IMR-90 (cell line): ENCODE measurements at regions not wholly inside any gene's neighbourhood (a gene's known extent, or its start where the extent isn't known, plus 50 kb on each side); places are given as distances from the start of the nearest gene placed in this dataset.

Source experiments
- ATAC-seq: fragments of 200-7000 bp; cut with Tn5 transposase; 2 replicates; pipeline ENCODE4 v1.9.1; 2020; ENCODE audit warnings: low read depth, mild to moderate bottlenecking, moderate library complexity
- BruUV-seq: library from RNA; stranded (reverse); fragments of 400-500 nt; replicated peaks from 2 replicates; lab custom pipeline; 2021; lab: Mats Ljungman, UMichigan
- CTCF ChIA-PET: fragments of 300-600 bp; formaldehyde crosslinking; extraction: SDS; loops from one replicate; lab custom pipeline; 2021; ENCODE audit warnings: antibody characterized with exemption; lab: Yijun Ruan, JAX
- POLR2A ChIA-PET: fragments of 300-600 bp; sonication (Branson Sonifier 250); formaldehyde crosslinking; loops from one replicate; lab custom pipeline; 2022; ENCODE audit warnings: antibody characterized with exemption; ENCODE audit not compliant: unreplicated experiment; lab: Charles Lee
- DNase-seq: peaks from one replicate; pipeline ENCODE4 v3.0.0; 2013
- H2AFZ ChIP-seq: replicated peaks from 2 replicates; pipeline ENCODE3; 2013; ENCODE audit warnings: low read length, mild to moderate bottlenecking; ENCODE audit not compliant: poor library complexity
- H2AK5ac ChIP-seq: 2 replicates; pipeline ENCODE4 v1.6.1; 2013; ENCODE audit warnings: low read depth, low read length, inconsistent platforms
- H2AK9ac ChIP-seq: replicated peaks from 2 replicates; pipeline ENCODE3; 2013; ENCODE audit warnings: mild to moderate bottlenecking, low read depth, low read length, moderate library complexity; ENCODE audit not compliant: poor library complexity
- H2BK120ac ChIP-seq: 2 replicates; pipeline ENCODE4 v1.6.1; 2013; ENCODE audit warnings: low read depth, low read length, inconsistent platforms
- H2BK15ac ChIP-seq: 3 replicates; pipeline ENCODE4 v1.6.1; 2013; ENCODE audit warnings: low read depth, low read length, inconsistent platforms
- H2BK20ac ChIP-seq: 2 replicates; pipeline ENCODE4 v1.6.1; 2013; ENCODE audit warnings: low read depth, mild to moderate bottlenecking, inconsistent platforms, low read length, moderate library complexity
- H2BK5ac ChIP-seq: 2 replicates; pipeline ENCODE4 v1.6.1; 2013; ENCODE audit warnings: mild to moderate bottlenecking, low read depth, low read length, inconsistent platforms; ENCODE audit not compliant: poor library complexity, severe bottlenecking
- H3K14ac ChIP-seq: replicated peaks from 2 replicates; pipeline ENCODE4 v1.6.1; 2013; ENCODE audit warnings: low read depth, low read length, inconsistent platforms
- H3K18ac ChIP-seq: 2 replicates; pipeline ENCODE4 v1.6.1; 2013; ENCODE audit warnings: low read depth, low read length, control low read depth
- H3K23ac ChIP-seq: 2 replicates; pipeline ENCODE4 v1.6.1; 2013; ENCODE audit warnings: low read depth, low read length, inconsistent platforms
- H3K27ac ChIP-seq: 2 replicates; pipeline ENCODE4 v1.5.1; 2013; ENCODE audit warnings: mild to moderate bottlenecking, control low read depth, low read length; ENCODE audit not compliant: insufficient read depth
- H3K27me3 ChIP-seq: 2 replicates; pipeline ENCODE4 v1.6.1; 2013; ENCODE audit warnings: low read length; ENCODE audit not compliant: control insufficient read depth, insufficient read depth
- H3K36me3 ChIP-seq: 2 replicates; pipeline ENCODE4 v1.6.1; 2013; ENCODE audit warnings: low read length, mixed read lengths; ENCODE audit not compliant: control insufficient read depth, insufficient read depth
- H3K4ac ChIP-seq: 2 replicates; pipeline ENCODE4 v1.6.1; 2013; ENCODE audit warnings: low read depth, low read length, inconsistent platforms
- H3K4me1 ChIP-seq: 2 replicates; pipeline ENCODE4 v1.6.1; 2013; ENCODE audit warnings: low read length, mixed read lengths; ENCODE audit not compliant: control insufficient read depth, insufficient read depth
- H3K4me2 ChIP-seq: 2 replicates; pipeline ENCODE4 v1.6.1; 2013; ENCODE audit warnings: low read depth, mild to moderate bottlenecking, control low read depth, low read length, moderate library complexity
- H3K4me3 ChIP-seq: 2 replicates; pipeline ENCODE4 v1.5.1; 2013; ENCODE audit warnings: low read depth, mild to moderate bottlenecking, control low read depth, low read length, moderate library complexity; ENCODE audit not compliant: insufficient read depth
- H3K56ac ChIP-seq: 2 replicates; pipeline ENCODE4 v1.6.1; 2013; ENCODE audit warnings: low read length, inconsistent platforms; ENCODE audit not compliant: insufficient read depth; ENCODE audit errors: extremely low read depth
- H3K79me1 ChIP-seq, 2 experiments: 2 replicates each; pipeline ENCODE4 v1.6.1; 2013; ENCODE audit warnings: low read length in 2 of 2, inconsistent platforms in 1 of 2, low read depth in 1 of 2
- H3K9ac ChIP-seq: 2 replicates; pipeline ENCODE4 v1.6.1; 2013; ENCODE audit warnings: low read depth, low read length, control low read depth
- H3K9me1 ChIP-seq: 2 replicates; pipeline ENCODE4 v1.6.1; 2013; ENCODE audit warnings: low read length, inconsistent platforms; ENCODE audit not compliant: insufficient read depth
- H3K9me3 ChIP-seq: 2 replicates; pipeline ENCODE4 v1.6.1; 2013; ENCODE audit warnings: low read length; ENCODE audit not compliant: control insufficient read depth, insufficient read depth
- H4K20me1 ChIP-seq: 2 replicates; pipeline ENCODE4 v1.6.1; 2013; ENCODE audit warnings: low read length, inconsistent platforms; ENCODE audit not compliant: insufficient read depth
- H4K5ac ChIP-seq: 2 replicates; pipeline ENCODE4 v1.6.1; 2013; ENCODE audit warnings: mild to moderate bottlenecking, low read depth, low read length, control low read depth
- H4K8ac ChIP-seq, 2 experiments: 2 replicates each; pipeline ENCODE4 v1.6.1; 2013; ENCODE audit warnings: low read depth in 2 of 2, low read length in 2 of 2, control low read depth in 1 of 2, inconsistent platforms in 1 of 2
- H4K91ac ChIP-seq: 2 replicates; pipeline ENCODE4 v1.6.1; 2013; ENCODE audit warnings: low read depth, low read length, inconsistent platforms; ENCODE audit not compliant: insufficient read depth
- BHLHE40 ChIP-seq: fragments of 150-350 bp; IDR thresholded peaks from 2 replicates; pipeline ENCODE4 v1.6.1; 2016; ENCODE audit warnings: mild to moderate bottlenecking, low read depth, low read length
- CEBPB ChIP-seq: IDR thresholded peaks from 2 replicates; pipeline ENCODE4 v1.6.1; 2012; ENCODE audit warnings: low read depth, low read length, improper control_type of control experiment
- CHD1 ChIP-seq: IDR thresholded peaks from 2 replicates; pipeline ENCODE4 v1.6.1; 2012; ENCODE audit warnings: low read depth, low read length, improper control_type of control experiment
- MAFK ChIP-seq: IDR thresholded peaks from 2 replicates; pipeline ENCODE4 v1.6.1; 2012; ENCODE audit warnings: low read depth, low read length, improper control_type of control experiment
- MAZ ChIP-seq: IDR thresholded peaks from 2 replicates; pipeline ENCODE4 v1.6.1; 2012; ENCODE audit warnings: low read depth, mild to moderate bottlenecking, low read length, improper control_type of control experiment, moderate library complexity, borderline replicate concordance
- NFE2L2 ChIP-seq: fragments of 150-350 bp; IDR thresholded peaks from 2 replicates; pipeline ENCODE4 v1.6.1; 2016; ENCODE audit warnings: low read depth, mild to moderate bottlenecking, low read length
- POLR2A ChIP-seq: IDR thresholded peaks from 2 replicates; pipeline ENCODE4 v1.6.1; 2012; ENCODE audit warnings: mild to moderate bottlenecking, low read depth, low read length
- RAD21 ChIP-seq: IDR thresholded peaks from 2 replicates; pipeline ENCODE4 v1.6.1; 2012; ENCODE audit warnings: low read length, improper control_type of control experiment
- RFX5 ChIP-seq: IDR thresholded peaks from 2 replicates; pipeline ENCODE4 v1.8.0; 2012; ENCODE audit warnings: low read depth, mild to moderate bottlenecking, low read length, moderate library complexity
- SMC3 ChIP-seq: fragments of 150-350 bp; IDR thresholded peaks from 2 replicates; pipeline ENCODE4 v1.6.1; 2016; ENCODE audit warnings: low read depth, mild to moderate bottlenecking, antibody characterized with exemption, low read length, moderate library complexity
- dilution Hi-C: fragments of 300-500 bp; cut with HindIII; formaldehyde crosslinking; loops from one replicate; pipeline ENCODE4 v1.14.3; 2018; ENCODE audit warnings: low sequenced_read_pairs; ENCODE audit not compliant: unreplicated experiment
- in situ Hi-C: fragments of 300-500 bp; cut with MboI; formaldehyde crosslinking; loops from 3 replicates; pipeline ENCODE4 v1.14.3; 2019; ENCODE audit warnings: low sequenced_read_pairs, inconsistent platforms, mixed read lengths
- intact Hi-C: fragments of 100-400 bp; cut with micrococcal nuclease; formaldehyde crosslinking; loops from 2 replicates; pipeline ENCODE4 v1.10.0; 2022

GRCh38 chr2:104127049-104127770 is 726.7 kb upstream of the POU3F3 start:
- ChIA-PET CTCF (no interaction called here), POLR2A (no interaction called here)
- no peak overlapping the region for H3K4me2 ChIP-seq
- H3K9me3 ChIP-seq: peaks cover 5% of the 10 kb centered on the region
- intact Hi-C loops (no loop called here), in situ Hi-C loops (no loop called here), dilution Hi-C loops (no loop called here)
- no peak overlapping the region for H3K23ac ChIP-seq
- H3K79me1 ChIP-seq: no peaks in the 10 kb centered on the region
- DNase-seq (no peak), ATAC-seq (no peak)
- H3K36me3 ChIP-seq: no peaks in the 10 kb centered on the region
- no peak overlapping the region for H3K14ac ChIP-seq
- no peak overlapping the region for H4K5ac ChIP-seq
- no peak overlapping the region for H2BK120ac ChIP-seq
- no peak overlapping the region for H2BK15ac ChIP-seq
- H3K18ac ChIP-seq: no peak overlapping the region
- H3K4ac ChIP-seq: no peak overlapping the region
- H3K27ac ChIP-seq: no peak overlapping the region
- BruUV-seq: no TSS peak
- no peak overlapping the region for H2AK5ac ChIP-seq
- H2AFZ ChIP-seq: no peak overlapping the region
- H4K20me1 ChIP-seq: no peaks in the 10 kb centered on the region
- H3K4me1 ChIP-seq: no peaks in the 10 kb centered on the region
- no peak overlapping the region for H3K9ac ChIP-seq
- H3K9me1 ChIP-seq: no peaks in the 10 kb centered on the region
- H3K4me3 ChIP-seq: no peak overlapping the region
- no peak overlapping the region for H2BK20ac ChIP-seq
- H3K27me3 ChIP-seq: no peaks in the 10 kb centered on the region
- H2BK5ac ChIP-seq: no peak overlapping the region
- no peak overlapping the region for H3K56ac ChIP-seq
- no peak overlapping the region for H2AK9ac ChIP-seq
- H4K91ac ChIP-seq: no peak overlapping the region
- no peak overlapping the region for H4K8ac ChIP-seq
- no peak for TF ChIP-seq RFX5
- TF ChIP-seq CHD1: no peak
- TF ChIP-seq NFE2L2: no peak
- TF ChIP-seq SMC3: no peak
- TF ChIP-seq BHLHE40: no peak
- no peak for TF ChIP-seq MAFK
- TF ChIP-seq MAZ: no peak
- TF ChIP-seq POLR2A: no peak
- no peak for TF ChIP-seq RAD21
- no peak for TF ChIP-seq CEBPB
